Osteocyte (in vitro differentiated cells): ENCODE measurements at regions not wholly inside any gene's neighbourhood (a gene's known extent, or its start where the extent isn't known, plus 50 kb on each side); places are given as distances from the start of the nearest gene placed in this dataset. TPM values are rescaled to one million over a fixed set of nuclear protein-coding genes. Genes with fewer than 3 reads are reported as not detected.

Experiments used
- DNase-seq: peaks from one replicate; pipeline ENCODE4 v3.0.0; 2021; ENCODE audit warnings: mixed read lengths; ENCODE audit not compliant: unreplicated experiment; ENCODE audit errors: extremely low spot score
- H3K27ac Mint-ChIP-seq: one replicate; pipeline ENCODE4 v1.8.0; 2021; ENCODE audit warnings: mild to moderate bottlenecking, mixed read lengths; ENCODE audit not compliant: unreplicated experiment
- H3K27me3 Mint-ChIP-seq: one replicate; pipeline ENCODE4 v1.8.0; 2021; ENCODE audit warnings: mixed read lengths; ENCODE audit not compliant: unreplicated experiment
- H3K36me3 Mint-ChIP-seq: one replicate; pipeline ENCODE4 v1.8.0; 2021; ENCODE audit warnings: mixed read lengths; ENCODE audit not compliant: unreplicated experiment
- H3K4me1 Mint-ChIP-seq: one replicate; pipeline ENCODE4 v1.8.0; 2021; ENCODE audit warnings: mixed read lengths; ENCODE audit not compliant: unreplicated experiment
- H3K4me3 Mint-ChIP-seq: one replicate; pipeline ENCODE4 v1.8.0; 2021; ENCODE audit warnings: mild to moderate bottlenecking, moderate library complexity, mixed read lengths; ENCODE audit not compliant: unreplicated experiment
- H3K9me3 Mint-ChIP-seq: one replicate; pipeline ENCODE4 v1.8.0; 2021; ENCODE audit warnings: mixed read lengths; ENCODE audit not compliant: unreplicated experiment
- microRNA-seq: library from miRNA; unstranded; fragments of <30 nt; microRNA quantifications from one replicate; pipeline ENCODE4 v1.1.0, GENCODE V29; 2020; ENCODE audit not compliant: unreplicated experiment
- TF ChIP-seq, protein P1 (sequence below): fragments of 200-600 bp; sonication (generic); IDR thresholded peaks from 2 replicates; pipeline ENCODE4 v1.5.0; 2021; ENCODE audit warnings: antibody characterized with exemption, mild to moderate bottlenecking, moderate library complexity

DNA sequence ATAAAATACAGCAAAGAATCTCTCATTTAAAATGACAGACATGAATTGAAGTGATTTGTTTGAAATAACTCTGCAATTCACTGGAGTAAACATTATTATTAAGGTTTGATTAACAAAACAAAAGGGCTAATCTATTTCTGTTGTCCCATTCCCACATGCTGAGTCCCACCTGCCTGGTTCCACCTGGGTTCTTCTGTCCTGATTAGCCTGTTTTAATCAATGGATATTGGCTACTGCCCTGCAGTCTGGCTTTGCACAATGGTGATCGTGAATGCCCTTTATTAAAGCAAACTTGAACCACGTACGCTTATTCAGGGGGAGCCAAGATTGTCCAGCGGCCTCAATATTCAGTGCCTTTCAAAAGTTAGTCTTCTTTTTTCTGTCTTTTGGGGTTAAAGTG is 72.8 kb upstream of the CDH19 start:
- no peak for DNase-seq
- no peaks in the 10 kb centered on the region for H3K4me1 Mint-ChIP-seq
- peaks cover 9% of the 10 kb centered on the region for H3K9me3 Mint-ChIP-seq
- H3K27me3 Mint-ChIP-seq, result no peaks in the 10 kb centered on the region
- no peak overlapping the region for H3K27ac Mint-ChIP-seq
- no peaks in the 10 kb centered on the region for H3K36me3 Mint-ChIP-seq
- no peak overlapping the region for H3K4me3 Mint-ChIP-seq
- TF ChIP-seq, protein P1, sequence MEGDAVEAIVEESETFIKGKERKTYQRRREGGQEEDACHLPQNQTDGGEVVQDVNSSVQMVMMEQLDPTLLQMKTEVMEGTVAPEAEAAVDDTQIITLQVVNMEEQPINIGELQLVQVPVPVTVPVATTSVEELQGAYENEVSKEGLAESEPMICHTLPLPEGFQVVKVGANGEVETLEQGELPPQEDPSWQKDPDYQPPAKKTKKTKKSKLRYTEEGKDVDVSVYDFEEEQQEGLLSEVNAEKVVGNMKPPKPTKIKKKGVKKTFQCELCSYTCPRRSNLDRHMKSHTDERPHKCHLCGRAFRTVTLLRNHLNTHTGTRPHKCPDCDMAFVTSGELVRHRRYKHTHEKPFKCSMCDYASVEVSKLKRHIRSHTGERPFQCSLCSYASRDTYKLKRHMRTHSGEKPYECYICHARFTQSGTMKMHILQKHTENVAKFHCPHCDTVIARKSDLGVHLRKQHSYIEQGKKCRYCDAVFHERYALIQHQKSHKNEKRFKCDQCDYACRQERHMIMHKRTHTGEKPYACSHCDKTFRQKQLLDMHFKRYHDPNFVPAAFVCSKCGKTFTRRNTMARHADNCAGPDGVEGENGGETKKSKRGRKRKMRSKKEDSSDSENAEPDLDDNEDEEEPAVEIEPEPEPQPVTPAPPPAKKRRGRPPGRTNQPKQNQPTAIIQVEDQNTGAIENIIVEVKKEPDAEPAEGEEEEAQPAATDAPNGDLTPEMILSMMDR, result no peak

DNA sequence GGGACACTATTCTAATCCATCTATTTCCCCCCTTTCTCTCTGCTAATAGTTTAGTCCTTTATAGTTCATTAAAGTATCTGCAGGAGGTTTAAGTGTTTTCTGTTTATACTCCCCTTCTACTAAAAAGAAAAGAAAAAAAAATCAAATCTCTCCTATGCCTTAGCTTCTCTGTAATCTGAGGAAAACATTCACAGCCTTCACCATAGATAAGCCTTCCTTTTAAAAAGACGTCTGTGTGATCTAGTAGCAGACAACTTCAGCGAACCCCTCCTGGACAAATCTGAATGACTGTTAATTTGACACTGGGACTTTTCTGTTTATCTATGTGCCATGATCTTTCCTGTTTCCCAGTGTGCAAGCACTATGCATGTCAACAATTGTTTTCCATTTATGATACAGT is 70.4 kb upstream of the CDH19 start:
- Mint-ChIP-seq H3K27me3 (no peaks in the 10 kb centered on the region), H3K9me3 (peaks cover 9% of the 10 kb centered on the region)

DNA sequence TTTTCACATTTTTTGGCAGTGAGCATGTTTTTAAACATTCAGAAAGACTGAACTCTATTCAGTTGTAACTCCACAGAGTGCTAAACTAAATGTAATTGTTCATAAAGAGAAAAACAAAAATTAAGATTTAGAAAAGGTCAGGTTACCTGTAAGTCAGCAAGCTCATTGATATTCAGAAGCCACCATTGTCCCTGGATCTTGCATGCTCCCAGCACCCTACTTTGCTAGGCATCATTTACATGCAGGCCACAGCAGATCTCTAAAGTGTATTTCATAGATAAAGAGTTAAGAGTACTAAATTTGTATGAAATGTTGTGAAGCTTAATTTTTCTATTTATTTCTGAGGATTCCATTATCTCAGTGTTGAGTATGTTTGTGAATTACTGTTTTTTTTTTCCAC is 64.8 kb upstream of the CDH19 start:
- no peaks in the 10 kb centered on the region for H3K36me3 Mint-ChIP-seq

More for the DNA sequence above, 70.4 kb upstream of the CDH19 start:
- H3K4me1 Mint-ChIP-seq, result no peaks in the 10 kb centered on the region
- TF ChIP-seq, protein P1, result no peak
- H3K4me3 Mint-ChIP-seq, result no peak overlapping the region
- H3K27ac Mint-ChIP-seq, result no peak overlapping the region
- no peaks in the 10 kb centered on the region for H3K36me3 Mint-ChIP-seq
- DNase-seq, result no peak

DNA sequence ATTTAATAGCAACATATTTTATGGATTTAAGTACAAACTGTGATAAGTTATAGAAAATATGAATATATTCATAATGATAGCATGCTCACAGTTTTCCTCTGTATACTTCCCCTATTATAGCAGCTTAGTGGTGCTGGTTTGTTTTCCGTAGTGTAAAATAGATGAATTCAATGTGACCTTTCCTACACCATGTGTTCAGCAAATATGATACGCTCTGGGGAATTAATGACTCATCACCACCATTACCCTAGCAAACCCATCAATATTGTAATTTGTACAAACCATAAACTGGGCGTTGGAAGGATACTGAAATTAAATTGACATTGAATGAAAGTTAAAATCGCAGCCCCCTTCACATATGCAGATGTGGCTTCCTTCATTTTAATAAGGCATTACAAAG is 58.7 kb upstream of the CDH19 start:
- Mint-ChIP-seq H3K4me1 (no peaks in the 10 kb centered on the region), H3K27me3 (peaks cover 12% of the 10 kb centered on the region), H3K4me3 (no peak overlapping the region), H3K9me3 (no peaks in the 10 kb centered on the region), H3K36me3 (no peaks in the 10 kb centered on the region), H3K27ac (no peak overlapping the region)
- TF ChIP-seq, protein P1, result no peak
- no peak for DNase-seq

More for the DNA sequence above, 64.8 kb upstream of the CDH19 start:
- Mint-ChIP-seq H3K27me3 (peaks cover 5% of the 10 kb centered on the region), H3K4me1 (no peaks in the 10 kb centered on the region), H3K27ac (no peak overlapping the region), H3K4me3 (no peak overlapping the region), H3K9me3 (no peaks in the 10 kb centered on the region)
- no peak for DNase-seq
- TF ChIP-seq, protein P1, result no peak

DNA sequence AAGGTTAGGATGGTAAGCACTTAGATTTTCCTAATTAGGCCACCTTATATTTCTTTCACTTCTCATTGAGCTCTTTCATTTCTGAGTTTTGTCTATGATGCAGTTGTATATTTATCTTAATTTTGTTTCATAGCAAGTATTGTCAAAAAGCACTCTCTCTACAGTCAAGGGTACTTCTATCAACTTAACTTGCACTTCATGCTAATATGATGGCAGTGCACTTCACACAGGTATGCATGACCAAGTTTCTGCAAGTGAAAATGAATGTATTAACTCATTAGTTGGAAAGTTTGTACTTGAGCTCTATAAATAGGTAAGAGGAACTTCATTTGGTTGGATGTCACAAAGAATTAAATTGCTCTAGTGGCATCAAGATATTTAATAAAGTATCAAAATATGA is 51.5 kb upstream of the CDH19 start:
- Mint-ChIP-seq H3K9me3 (no peaks in the 10 kb centered on the region), H3K27ac (no peak overlapping the region), H3K36me3 (no peaks in the 10 kb centered on the region), H3K4me1 (no peaks in the 10 kb centered on the region), H3K4me3 (no peak overlapping the region), H3K27me3 (peaks cover 5% of the 10 kb centered on the region)
- DNase-seq, result no peak
- TF ChIP-seq, protein P1, result no peak

Small RNAs in the stretch of these regions (microRNA-seq; reads per million reads assigned to microRNA genes)
- not detected for gene MIR5011
